ENCODE measurements at regions not wholly inside any gene's neighbourhood (a gene's known extent, or its start where the extent isn't known, plus 50 kb on each side); places are given as distances from the start of the nearest gene placed in this dataset.
"Not testable (repeated sequence)": the region's sequence is repeated elsewhere in the genome, so short reads cannot be mapped to it uniquely, and the experiment has no call there.

DNA sequence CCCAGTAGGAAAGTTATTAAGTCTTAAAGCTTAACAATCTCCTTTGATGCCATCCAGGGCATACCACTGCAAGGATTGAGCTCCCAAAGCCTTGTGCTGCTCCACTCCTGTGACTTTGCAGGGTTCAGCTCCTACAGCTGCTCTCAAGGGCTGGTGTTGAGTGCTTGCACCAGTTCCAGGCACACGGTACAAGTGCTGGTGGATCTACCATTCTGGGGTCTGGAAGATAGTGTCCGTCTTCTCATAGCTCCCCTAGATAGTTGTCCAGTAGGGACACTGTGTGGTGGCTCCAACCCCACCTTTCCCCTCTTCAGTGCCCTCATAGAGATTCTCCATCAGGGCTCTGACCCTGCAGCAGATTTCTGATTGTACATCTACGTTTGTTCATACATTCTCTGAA lies 617.8 kb upstream of the TPTE start:
- not testable (repeated sequence) for TF ChIP-seq CEBPB (IDR thresholded peaks at IDR 0.05; ENCODE audit: low read depth); JUND (IDR thresholded peaks at IDR 0.05); RAD21 (IDR thresholded peaks at IDR 0.05; ENCODE audit: low read depth); YY1 (IDR thresholded peaks at IDR 0.05; ENCODE audit: extremely low read depth, insufficient replicate concordance, low read depth, low read length); EGR1 (IDR thresholded peaks at IDR 0.05; ENCODE audit: low read depth); EZH2 (IDR thresholded peaks at IDR 0.05); POLR2A (IDR thresholded peaks at IDR 0.05; ENCODE audit: borderline replicate concordance, extremely low read depth, insufficient read depth, insufficient read length)
- TF ChIP-seq, protein P1, sequence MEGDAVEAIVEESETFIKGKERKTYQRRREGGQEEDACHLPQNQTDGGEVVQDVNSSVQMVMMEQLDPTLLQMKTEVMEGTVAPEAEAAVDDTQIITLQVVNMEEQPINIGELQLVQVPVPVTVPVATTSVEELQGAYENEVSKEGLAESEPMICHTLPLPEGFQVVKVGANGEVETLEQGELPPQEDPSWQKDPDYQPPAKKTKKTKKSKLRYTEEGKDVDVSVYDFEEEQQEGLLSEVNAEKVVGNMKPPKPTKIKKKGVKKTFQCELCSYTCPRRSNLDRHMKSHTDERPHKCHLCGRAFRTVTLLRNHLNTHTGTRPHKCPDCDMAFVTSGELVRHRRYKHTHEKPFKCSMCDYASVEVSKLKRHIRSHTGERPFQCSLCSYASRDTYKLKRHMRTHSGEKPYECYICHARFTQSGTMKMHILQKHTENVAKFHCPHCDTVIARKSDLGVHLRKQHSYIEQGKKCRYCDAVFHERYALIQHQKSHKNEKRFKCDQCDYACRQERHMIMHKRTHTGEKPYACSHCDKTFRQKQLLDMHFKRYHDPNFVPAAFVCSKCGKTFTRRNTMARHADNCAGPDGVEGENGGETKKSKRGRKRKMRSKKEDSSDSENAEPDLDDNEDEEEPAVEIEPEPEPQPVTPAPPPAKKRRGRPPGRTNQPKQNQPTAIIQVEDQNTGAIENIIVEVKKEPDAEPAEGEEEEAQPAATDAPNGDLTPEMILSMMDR (IDR thresholded peaks at IDR 0.05 in 2 of 3, conservative IDR thresholded peaks at IDR 0.05 in 1 of 3; ENCODE audit: borderline replicate concordance in 1 of 3, insufficient read depth in 1 of 3, low read depth in 2 of 3, low read length in 2 of 3) = not testable (repeated sequence)
- TF ChIP-seq, protein P2, sequence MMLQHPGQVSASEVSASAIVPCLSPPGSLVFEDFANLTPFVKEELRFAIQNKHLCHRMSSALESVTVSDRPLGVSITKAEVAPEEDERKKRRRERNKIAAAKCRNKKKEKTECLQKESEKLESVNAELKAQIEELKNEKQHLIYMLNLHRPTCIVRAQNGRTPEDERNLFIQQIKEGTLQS (IDR thresholded peaks at IDR 0.05) = not testable (repeated sequence)
- TF ChIP-seq, protein P3, sequence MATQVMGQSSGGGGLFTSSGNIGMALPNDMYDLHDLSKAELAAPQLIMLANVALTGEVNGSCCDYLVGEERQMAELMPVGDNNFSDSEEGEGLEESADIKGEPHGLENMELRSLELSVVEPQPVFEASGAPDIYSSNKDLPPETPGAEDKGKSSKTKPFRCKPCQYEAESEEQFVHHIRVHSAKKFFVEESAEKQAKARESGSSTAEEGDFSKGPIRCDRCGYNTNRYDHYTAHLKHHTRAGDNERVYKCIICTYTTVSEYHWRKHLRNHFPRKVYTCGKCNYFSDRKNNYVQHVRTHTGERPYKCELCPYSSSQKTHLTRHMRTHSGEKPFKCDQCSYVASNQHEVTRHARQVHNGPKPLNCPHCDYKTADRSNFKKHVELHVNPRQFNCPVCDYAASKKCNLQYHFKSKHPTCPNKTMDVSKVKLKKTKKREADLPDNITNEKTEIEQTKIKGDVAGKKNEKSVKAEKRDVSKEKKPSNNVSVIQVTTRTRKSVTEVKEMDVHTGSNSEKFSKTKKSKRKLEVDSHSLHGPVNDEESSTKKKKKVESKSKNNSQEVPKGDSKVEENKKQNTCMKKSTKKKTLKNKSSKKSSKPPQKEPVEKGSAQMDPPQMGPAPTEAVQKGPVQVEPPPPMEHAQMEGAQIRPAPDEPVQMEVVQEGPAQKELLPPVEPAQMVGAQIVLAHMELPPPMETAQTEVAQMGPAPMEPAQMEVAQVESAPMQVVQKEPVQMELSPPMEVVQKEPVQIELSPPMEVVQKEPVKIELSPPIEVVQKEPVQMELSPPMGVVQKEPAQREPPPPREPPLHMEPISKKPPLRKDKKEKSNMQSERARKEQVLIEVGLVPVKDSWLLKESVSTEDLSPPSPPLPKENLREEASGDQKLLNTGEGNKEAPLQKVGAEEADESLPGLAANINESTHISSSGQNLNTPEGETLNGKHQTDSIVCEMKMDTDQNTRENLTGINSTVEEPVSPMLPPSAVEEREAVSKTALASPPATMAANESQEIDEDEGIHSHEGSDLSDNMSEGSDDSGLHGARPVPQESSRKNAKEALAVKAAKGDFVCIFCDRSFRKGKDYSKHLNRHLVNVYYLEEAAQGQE (IDR thresholded peaks at IDR 0.05; ENCODE audit: low read depth) = not testable (repeated sequence)

Measured in HCT116 (cell line).